ENCODE measurements at regions not wholly inside any gene's neighbourhood (a gene's known extent, or its start where the extent isn't known, plus 50 kb on each side); places are given as distances from the start of the nearest gene placed in this dataset.

GRCh38 chr12:25025260-25025659, 76.4 kb upstream of the BCAT1 start:
- TF ChIP-seq MEIS1 (CRISPR knock-in tag; IDR thresholded peaks at IDR 0.05; ENCODE audit: borderline replicate concordance) (no peak), ZNF155 (tag by site-specific recombination; IDR thresholded peaks at IDR 0.05) (no peak), ZXDB (tag by site-specific recombination; IDR thresholded peaks at IDR 0.05) (no peak), ZNF555 (tag by site-specific recombination; conservative IDR thresholded peaks at IDR 0.05) (no peak), ZNF169 (tag by site-specific recombination; IDR thresholded peaks at IDR 0.05) (no peak), HOXA7 (CRISPR knock-in tag; IDR thresholded peaks at IDR 0.05; ENCODE audit: borderline replicate concordance) (no peak), SALL2 (tag by site-specific recombination; IDR thresholded peaks at IDR 0.05; ENCODE audit: borderline replicate concordance) (no peak), KLF8 (tag by site-specific recombination; IDR thresholded peaks at IDR 0.05) (no peak), PBX3 (CRISPR knock-in tag; IDR thresholded peaks at IDR 0.05) (no peak), WT1 (tag by site-specific recombination; IDR thresholded peaks at IDR 0.05) (no peak), KLF16 (tag by site-specific recombination; IDR thresholded peaks at IDR 0.05) (no peak)
- POLR2A ChIA-PET, result no interaction called here
- H3K36me3 ChIP-seq (ENCODE audit: control insufficient read depth in 2 of 2, insufficient read depth in 1 of 2, low read length in 2 of 2), result no peaks in the 10 kb centered on the region
- H3K4me1 ChIP-seq (ENCODE audit: control insufficient read depth, insufficient read depth, low read length), result no peaks in the 10 kb centered on the region
- H3K9me3 ChIP-seq (ENCODE audit: control insufficient read depth, insufficient read depth, low read depth, low read length), result no peaks in the 10 kb centered on the region
- H3K27ac ChIP-seq (ENCODE audit: extremely low read depth, low read depth, low read length), result no peak overlapping the region
- CTCF ChIA-PET, result interaction anchor here (0.6 to 1.0 kb wide), 4 partner anchors 34 to 509 kb away, joined by 3 read pairs; no protein-coding TSS in a partner anchor
- H3K4me3 ChIP-seq (ENCODE audit: low read depth, low read length), result no peak overlapping the region

GRCh38 chr12:25023808-25024207, 74.9 kb upstream of the BCAT1 start:
- Histone ChIP-seq H3K9me3 (ENCODE audit: control insufficient read depth, insufficient read depth, low read depth, low read length) (no peaks in the 10 kb centered on the region), H3K4me1 (ENCODE audit: control insufficient read depth, insufficient read depth, low read length) (no peaks in the 10 kb centered on the region), H3K4me3 (ENCODE audit: low read depth, low read length) (no peak overlapping the region), H3K27ac (ENCODE audit: extremely low read depth, low read depth, low read length) (no peak overlapping the region), H3K36me3 (ENCODE audit: control insufficient read depth in 2 of 2, insufficient read depth in 1 of 2, low read length in 2 of 2) (no peaks in the 10 kb centered on the region)
- TF ChIP-seq ZNF24 (tag by site-specific recombination; IDR thresholded peaks at IDR 0.05) (no peak), ZNF155 (tag by site-specific recombination; IDR thresholded peaks at IDR 0.05) (no peak), ZNF132 (tag by site-specific recombination; IDR thresholded peaks at IDR 0.05; ENCODE audit: borderline replicate concordance) (no peak), SALL2 (tag by site-specific recombination; IDR thresholded peaks at IDR 0.05; ENCODE audit: borderline replicate concordance) (no peak), ZNF777 (tag by site-specific recombination; IDR thresholded peaks at IDR 0.05; ENCODE audit: borderline replicate concordance) (no peak), ZSCAN18 (tag by site-specific recombination; IDR thresholded peaks at IDR 0.05) (no peak), ZNF704 (tag by site-specific recombination; IDR thresholded peaks at IDR 0.05) (no peak), ZNF239 (tag by site-specific recombination; IDR thresholded peaks at IDR 0.05) (no peak)
- ChIA-PET POLR2A (no interaction called here), CTCF (no interaction called here)

- CTCF ChIA-PET, result no interaction called here
- Histone ChIP-seq H3K27ac (ENCODE audit: extremely low read depth, low read depth, low read length) (no peak overlapping the region), H3K9me3 (ENCODE audit: control insufficient read depth, insufficient read depth, low read depth, low read length) (no peaks in the 10 kb centered on the region), H3K4me3 (ENCODE audit: low read depth, low read length) (no peak overlapping the region), H3K4me1 (ENCODE audit: control insufficient read depth, insufficient read depth, low read length) (no peaks in the 10 kb centered on the region), H3K36me3 (ENCODE audit: control insufficient read depth in 2 of 2, insufficient read depth in 1 of 2, low read length in 2 of 2) (no peaks in the 10 kb centered on the region)
- POLR2A ChIA-PET, result no interaction called here
- TF ChIP-seq ZNF341 (tag by site-specific recombination; IDR thresholded peaks at IDR 0.05; ENCODE audit: low read depth) (no peak), ZNF155 (tag by site-specific recombination; IDR thresholded peaks at IDR 0.05) (no peak), ZNF561 (tag by site-specific recombination; IDR thresholded peaks at IDR 0.05; ENCODE audit: borderline replicate concordance) (no peak), ZNF404 (tag by site-specific recombination; IDR thresholded peaks at IDR 0.05) (no peak), GFI1B (tag by site-specific recombination; IDR thresholded peaks at IDR 0.05) (no peak), ZNF544 (tag by site-specific recombination; IDR thresholded peaks at IDR 0.05) (no peak), ZNF670 (tag by site-specific recombination; IDR thresholded peaks at IDR 0.05; ENCODE audit: low read depth) (no peak), ZBTB49 (tag by site-specific recombination; IDR thresholded peaks at IDR 0.05; ENCODE audit: low read depth) (no peak), ZNF138 (tag by site-specific recombination; IDR thresholded peaks at IDR 0.05; ENCODE audit: borderline replicate concordance) (no peak), ZNF529 (tag by site-specific recombination; IDR thresholded peaks at IDR 0.05; ENCODE audit: insufficient replicate concordance) (no peak)
Measured at GRCh38 chr12:25020621-25021243, 71.8 kb upstream of the BCAT1 start.

All from HEK293 (cell line).